ENCODE measurements at regions not wholly inside any gene's neighbourhood (a gene's known extent, or its start where the extent isn't known, plus 50 kb on each side); places are given as distances from the start of the nearest gene placed in this dataset.

GRCh38 chr3:127375151-127375930 is 87.5 kb upstream of the PRR20G start:
- no peak for ATAC-seq
- CTCF ChIA-PET, result interaction anchor here (1.3 kb wide), 2 partner anchors 8 to 80 kb away, joined by 3 to 4 read pairs; no protein-coding TSS in a partner anchor
- H3K27ac ChIP-seq, result no peak overlapping the region

GRCh38 chr3:127374086-127375010 is 86.5 kb upstream of the PRR20G start:
- no peak overlapping the region for H3K4me3 ChIP-seq
- ChIA-PET POLR2A (no interaction called here), CTCF (interaction anchor here (0.5 to 1.4 kb wide), 6 partner anchors 9 to 1272 kb away, joined by 3 to 4 read pairs (median 3); no protein-coding TSS in a partner anchor)
- TF ChIP-seq EHMT2 (IDR thresholded peaks at IDR 0.05; ENCODE audit: low read depth), result no peak
- no peak for TF ChIP-seq POLR2A (IDR thresholded peaks at IDR 0.05; ENCODE audit: low read length)
- TF ChIP-seq HOXB5 (CRISPR knock-in tag; IDR thresholded peaks at IDR 0.05), result no peak
- TF ChIP-seq BHLHE40 (IDR thresholded peaks at IDR 0.05; ENCODE audit: low read depth, low read length), result no peak
- no peak for TF ChIP-seq HES2 (IDR thresholded peaks at IDR 0.05)
- no peak for TF ChIP-seq HEYL (CRISPR knock-in tag; IDR thresholded peaks at IDR 0.05)
- TF ChIP-seq CBX2 (IDR thresholded peaks at IDR 0.05; ENCODE audit: borderline replicate concordance, low read depth), result no peak
- no peak for TF ChIP-seq FOSL2 (IDR thresholded peaks at IDR 0.05)
- no peak for TF ChIP-seq FOSL2 (CRISPR knock-in tag; IDR thresholded peaks at IDR 0.05)
- no peak for TF ChIP-seq TFCP2L1 (CRISPR knock-in tag; IDR thresholded peaks at IDR 0.05)
- TF ChIP-seq JUNB (IDR thresholded peaks at IDR 0.05), result no peak
- no peak for TF ChIP-seq HMGXB4 (CRISPR knock-in tag; IDR thresholded peaks at IDR 0.05; ENCODE audit: borderline replicate concordance)
- no peaks in the 10 kb centered on the region for H3K4me1 ChIP-seq
- no peak overlapping the region for H3K27ac ChIP-seq
- peak; percentile 16 to 78; a peak in 3 of 6 replicates for ATAC-seq
- FAIRE-seq, result no peak
- 36% methylated on average over 9 of the region's 12 CpGs for WGBS (ENCODE audit: missing lambda C conversion rate)
- no peak overlapping the region for H3K4me2 ChIP-seq
- no peaks in the 10 kb centered on the region for H3K9me3 ChIP-seq
- peak in 1 of 2 experiments; percentile 3 for DNase-seq (ENCODE audit: low read depth in 1 of 2, low spot score in 1 of 2)

More at GRCh38 chr3:127375151-127375930, 87.5 kb upstream of the PRR20G start:
- H3K9me3 ChIP-seq, result no peaks in the 10 kb centered on the region
- no peaks in the 10 kb centered on the region for H3K4me1 ChIP-seq
- 50% methylated on average over 8 of the region's 13 CpGs for WGBS (ENCODE audit: missing lambda C conversion rate)
- H3K4me2 ChIP-seq, result no peak overlapping the region
- H3K4me3 ChIP-seq, result no peak overlapping the region
- no peak for DNase-seq (ENCODE audit: low read depth in 1 of 2, low spot score in 1 of 2)
- POLR2A ChIA-PET, result no interaction called here
- no peak for TF ChIP-seq SMC3 (IDR thresholded peaks at IDR 0.05)
- TF ChIP-seq FOXS1 (CRISPR knock-in tag; IDR thresholded peaks at IDR 0.05), result no peak
- no peak for TF ChIP-seq EHMT2 (IDR thresholded peaks at IDR 0.05; ENCODE audit: low read depth)
- no peak for TF ChIP-seq MYC (IDR thresholded peaks at IDR 0.05; ENCODE audit: borderline replicate concordance, low read length)
- TF ChIP-seq E2F6 (IDR thresholded peaks at IDR 0.05; ENCODE audit: borderline replicate concordance, low read depth), result no peak
- TF ChIP-seq GATA3 (IDR thresholded peaks at IDR 0.05; ENCODE audit: borderline replicate concordance), result no peak
- no peak for TF ChIP-seq RFX5 (IDR thresholded peaks at IDR 0.05)
- no peak for TF ChIP-seq TP53 (CRISPR knock-in tag; IDR thresholded peaks at IDR 0.05)
- no peak for TF ChIP-seq BHLHE40 (IDR thresholded peaks at IDR 0.05; ENCODE audit: low read depth, low read length)
- TF ChIP-seq HOXA7 (CRISPR knock-in tag; IDR thresholded peaks at IDR 0.05), result no peak
- TF ChIP-seq RNF2 (IDR thresholded peaks at IDR 0.05; ENCODE audit: borderline replicate concordance, low read depth), result no peak
- TF ChIP-seq CBX2 (IDR thresholded peaks at IDR 0.05; ENCODE audit: borderline replicate concordance, low read depth), result no peak
- TF ChIP-seq HOXB5 (CRISPR knock-in tag; IDR thresholded peaks at IDR 0.05), result no peak
- no peak for TF ChIP-seq NPAS2 (CRISPR knock-in tag; IDR thresholded peaks at IDR 0.05; ENCODE audit: borderline replicate concordance)
- TF ChIP-seq ESRRA (IDR thresholded peaks at IDR 0.05; ENCODE audit: borderline replicate concordance, low read length), result no peak
- no peak for TF ChIP-seq ZC3H11A (IDR thresholded peaks at IDR 0.05)
- FAIRE-seq, result no peak
